ENCODE measurements at regions not wholly inside any gene's neighbourhood (a gene's known extent, or its start where the extent isn't known, plus 50 kb on each side); places are given as distances from the start of the nearest gene placed in this dataset.

DNA sequence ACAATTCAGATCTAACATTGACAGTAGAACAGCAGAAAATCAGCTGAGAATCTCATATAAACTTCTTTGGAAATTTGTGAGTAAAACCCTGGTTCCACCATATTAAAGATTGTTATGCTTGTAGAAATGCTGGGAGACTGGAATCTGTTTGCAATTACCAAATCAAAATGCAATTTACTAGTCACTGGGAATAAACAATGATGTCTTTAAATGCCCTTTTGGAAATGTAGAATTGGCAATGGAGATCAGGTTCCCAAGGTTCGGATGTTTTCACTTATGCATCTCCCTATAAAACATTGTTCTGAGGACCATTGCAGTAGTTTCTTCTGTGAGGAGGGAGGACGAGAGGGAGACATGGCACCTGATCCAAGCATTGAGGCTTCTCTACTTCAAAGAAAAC lies 384.4 kb downstream of the TMEM167A start:
- Histone ChIP-seq H3K23ac (ENCODE audit: insufficient read length) (no peak overlapping the region), H2BK20ac (ENCODE audit: low read length) (no peak overlapping the region), H2BK15ac (ENCODE audit: low read length) (no peak overlapping the region), H3K36me3 (ENCODE audit: control insufficient read depth in 2 of 4, insufficient read depth in 4 of 4, low read length in 3 of 4) (no peaks in the 10 kb centered on the region), H3K27me3 (replicated peaks in 1 of 4; ENCODE audit: control insufficient read depth in 3 of 4, extremely low read depth in 1 of 4, insufficient read depth in 3 of 4, low read length in 3 of 4) (no peaks in the 10 kb centered on the region), H3K18ac (ENCODE audit: extremely low read depth, low read length) (no peak overlapping the region), H3K9me3 (ENCODE audit: insufficient read depth in 2 of 2, low read depth in 1 of 2, low read length in 1 of 2) (no peaks in the 10 kb centered on the region), H2BK5ac (ENCODE audit: low read depth, low read length) (no peak overlapping the region), H4K8ac (ENCODE audit: extremely low read depth, insufficient read depth, low read length) (no peak overlapping the region), H3K4me3 (ENCODE audit: extremely low read depth in 1 of 4, insufficient read depth in 2 of 4, low read depth in 3 of 4, low read length in 4 of 4) (no peak overlapping the region), H2BK120ac (replicated peaks; ENCODE audit: low read depth, low read length) (no peak overlapping the region), H3K79me1 (ENCODE audit: low read depth, low read length) (no peaks in the 10 kb centered on the region), H3K79me2 (ENCODE audit: control insufficient read depth in 1 of 2, insufficient read depth in 2 of 2, low read length in 2 of 2) (no peaks in the 10 kb centered on the region), H3K4me1 (replicated peaks in 1 of 4; ENCODE audit: control insufficient read depth in 3 of 4, insufficient read depth in 4 of 4, low read length in 3 of 4) (peaks cover 0 to 7% (median 0%) of the 10 kb centered on the region in 4 experiments; a peak in 2 of 7 replicates), H4K91ac (replicated peaks; ENCODE audit: insufficient read length, low read length) (no peak overlapping the region), H2AFZ (ENCODE audit: low read length) (no peak overlapping the region), H4K20me1 (replicated peaks in 1 of 2; ENCODE audit: control insufficient read depth in 1 of 2, insufficient read depth in 2 of 2, low read length in 2 of 2) (no peaks in the 10 kb centered on the region), H3K56ac (replicated peaks; ENCODE audit: insufficient read length, low read depth, low read length) (no peak overlapping the region), H3K14ac (ENCODE audit: insufficient read length) (no peak overlapping the region), H3K4me2 (ENCODE audit: insufficient read depth in 1 of 2, low read depth in 2 of 2, low read length in 2 of 2) (no peak overlapping the region), H3K9ac (replicated peaks in 1 of 4; ENCODE audit: extremely low read depth in 1 of 4, low read depth in 3 of 4, low read length in 3 of 4) (no peak overlapping the region), H2AK5ac (ENCODE audit: low read depth, low read length) (no peak overlapping the region), H4K5ac (ENCODE audit: insufficient read length, low read depth, low read length) (no peak overlapping the region), H3K23me2 (ENCODE audit: low read depth, low read length) (no peaks in the 10 kb centered on the region), H3K4ac (replicated peaks; ENCODE audit: insufficient read length, low read depth, low read length) (no peak overlapping the region), H3K27ac (ENCODE audit: low read depth, low read length) (no peak overlapping the region), H2BK12ac (ENCODE audit: low read depth, low read length) (no peak overlapping the region)
- ChIA-PET CTCF (ENCODE audit: partially characterized antibody) (no interaction called here), POLR2A (ENCODE audit: partially characterized antibody) (no interaction called here)
- TF ChIP-seq GTF2F1 (IDR thresholded peaks at IDR 0.05; ENCODE audit: borderline replicate concordance, low read depth, low read length) (no peak), POLR2AphosphoS5 (IDR thresholded peaks at IDR 0.05; ENCODE audit: low read depth, low read length) (no peak), RXRA (IDR thresholded peaks at IDR 0.05; ENCODE audit: insufficient read depth, low read depth, low read length) (no peak), EGR1 (IDR thresholded peaks at IDR 0.05; ENCODE audit: borderline replicate concordance, low read depth, low read length) (no peak), SRF (IDR thresholded peaks at IDR 0.05; ENCODE audit: low read depth, low read length) (no peak)
- TF ChIP-seq, protein P1, sequence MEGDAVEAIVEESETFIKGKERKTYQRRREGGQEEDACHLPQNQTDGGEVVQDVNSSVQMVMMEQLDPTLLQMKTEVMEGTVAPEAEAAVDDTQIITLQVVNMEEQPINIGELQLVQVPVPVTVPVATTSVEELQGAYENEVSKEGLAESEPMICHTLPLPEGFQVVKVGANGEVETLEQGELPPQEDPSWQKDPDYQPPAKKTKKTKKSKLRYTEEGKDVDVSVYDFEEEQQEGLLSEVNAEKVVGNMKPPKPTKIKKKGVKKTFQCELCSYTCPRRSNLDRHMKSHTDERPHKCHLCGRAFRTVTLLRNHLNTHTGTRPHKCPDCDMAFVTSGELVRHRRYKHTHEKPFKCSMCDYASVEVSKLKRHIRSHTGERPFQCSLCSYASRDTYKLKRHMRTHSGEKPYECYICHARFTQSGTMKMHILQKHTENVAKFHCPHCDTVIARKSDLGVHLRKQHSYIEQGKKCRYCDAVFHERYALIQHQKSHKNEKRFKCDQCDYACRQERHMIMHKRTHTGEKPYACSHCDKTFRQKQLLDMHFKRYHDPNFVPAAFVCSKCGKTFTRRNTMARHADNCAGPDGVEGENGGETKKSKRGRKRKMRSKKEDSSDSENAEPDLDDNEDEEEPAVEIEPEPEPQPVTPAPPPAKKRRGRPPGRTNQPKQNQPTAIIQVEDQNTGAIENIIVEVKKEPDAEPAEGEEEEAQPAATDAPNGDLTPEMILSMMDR (IDR thresholded peaks at IDR 0.05; ENCODE audit: control extremely low read depth in 1 of 3, insufficient read depth in 1 of 3, low read depth in 1 of 3, low read length in 3 of 3): no peak
- WGBS, 2 experiments (ENCODE audit: extremely low coverage in 1 of 2, insufficient coverage in 1 of 2, insufficient read length in 1 of 2, insufficient replicate concordance in 2 of 2, low coverage in 1 of 2, low lambda C conversion rate in 2 of 2, missing lambda C conversion rate in 1 of 2): 81% methylated on average over 2 of the region's 2 CpGs; no CpG with 5 or more reads in 1 of the 2 experiments
- FAIRE-seq (no peak), DNase-seq (ENCODE audit: low read depth in 1 of 2, low spot score in 2 of 2) (no peak)

Data from H1 (cell line).